ENCODE measurements at regions not wholly inside any gene's neighbourhood (a gene's known extent, or its start where the extent isn't known, plus 50 kb on each side); places are given as distances from the start of the nearest gene placed in this dataset.

- DNase-seq, result no peak
These were observed 164.5 kb downstream of the ZNF608 start for GRCh38 chr5:124581738-124582560.

- DNase-seq, result no peak
These were observed 165.3 kb downstream of the ZNF608 start for GRCh38 chr5:124580925-124581737.

- DNase-seq, result no peak
These were observed 165.9 kb downstream of the ZNF608 start for GRCh38 chr5:124580512-124580911.

GRCh38 chr5:124576848-124577409 lies 169.5 kb downstream of the ZNF608 start:
- no peak for DNase-seq

DNA sequence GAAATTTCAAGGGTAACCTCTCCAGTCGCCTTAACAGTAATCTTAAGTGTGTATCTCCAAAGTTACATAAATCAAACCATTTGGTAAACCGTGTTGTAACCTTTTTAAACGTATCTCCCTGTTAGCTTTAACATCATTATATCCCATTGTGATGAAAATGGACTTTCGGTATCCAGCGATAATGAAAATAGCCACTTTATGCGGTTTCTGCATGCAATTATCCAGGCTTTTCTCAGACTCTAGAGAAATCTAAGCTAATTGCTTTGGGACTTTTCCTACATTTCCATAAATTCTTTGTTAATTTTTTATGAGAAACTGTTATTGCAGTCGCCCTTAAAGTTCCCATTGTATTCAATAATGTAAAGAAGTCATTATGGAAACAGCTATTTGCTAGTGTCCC lies 170.7 kb downstream of the ZNF608 start:
- DNase-seq, result no peak

GRCh38 chr5:124574521-124575436 lies 171.7 kb downstream of the ZNF608 start:
- no peak for DNase-seq

GRCh38 chr5:124572971-124573370 lies 173.5 kb downstream of the ZNF608 start:
- DNase-seq, result no peak

DNA sequence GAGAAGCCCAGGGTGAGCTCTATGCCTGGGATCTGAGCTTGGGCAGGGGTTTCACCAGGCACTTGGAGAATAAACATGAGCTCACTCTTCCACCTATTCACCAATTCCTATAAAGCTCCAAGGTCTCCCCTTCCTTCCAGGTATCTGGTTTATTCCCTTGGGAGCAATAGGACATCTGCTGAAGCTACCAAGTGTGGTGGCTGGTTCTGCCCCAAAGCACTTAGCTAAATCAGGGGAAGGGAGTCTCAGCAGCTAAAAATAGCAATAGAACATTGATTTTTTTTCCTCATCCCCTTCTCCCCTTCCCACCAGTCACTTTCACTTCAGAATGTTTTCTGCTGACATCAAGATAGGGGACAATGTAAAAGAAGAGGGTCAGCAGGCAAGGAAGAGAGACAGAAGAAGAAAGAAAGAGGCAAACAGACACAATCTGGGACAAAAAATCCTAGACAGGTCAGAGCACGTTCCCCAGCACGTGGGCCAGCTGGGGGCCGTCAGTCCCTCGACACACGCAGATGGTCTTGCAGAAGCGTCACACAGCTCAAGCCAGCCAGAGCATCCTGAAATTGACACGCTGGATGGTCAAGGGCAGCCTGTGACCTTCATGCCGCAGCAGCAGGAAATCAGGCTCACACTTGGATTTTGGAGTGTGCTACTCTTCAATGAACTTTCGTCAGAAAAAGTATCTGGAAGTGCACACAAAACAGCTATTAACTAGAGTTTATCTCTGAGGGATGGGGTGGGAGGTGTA lies 176.0 kb downstream of the ZNF608 start:
- DNase-seq, result no peak

DNA sequence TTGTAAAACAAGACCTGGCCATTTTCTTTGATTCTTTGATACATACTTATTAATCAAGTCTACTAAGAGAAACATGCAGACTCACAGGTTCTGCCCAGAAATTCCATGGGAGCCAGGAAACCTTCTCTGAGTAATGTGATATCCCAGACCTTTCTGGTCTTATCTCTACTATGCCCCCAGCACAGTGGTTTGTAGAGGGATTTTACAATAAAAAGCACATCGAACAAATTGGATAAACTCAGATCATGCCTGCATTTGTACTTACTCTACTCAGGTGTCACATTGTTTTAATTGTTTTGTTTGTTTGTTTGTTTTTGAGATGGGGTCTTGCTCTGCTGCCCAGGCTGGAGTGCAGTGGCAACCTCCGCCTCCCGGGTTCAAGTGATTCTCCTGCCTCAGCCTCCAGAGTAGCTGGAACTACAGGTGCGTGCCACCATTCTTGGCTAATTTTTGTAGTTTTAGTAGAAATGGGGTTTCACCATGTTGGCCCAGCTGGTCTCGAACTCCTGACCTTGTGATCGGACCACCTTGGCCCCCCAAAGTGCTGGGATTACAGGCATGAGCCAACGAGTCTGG lies 179.5 kb downstream of the ZNF608 start:
- DNase-seq, result no peak

DNA sequence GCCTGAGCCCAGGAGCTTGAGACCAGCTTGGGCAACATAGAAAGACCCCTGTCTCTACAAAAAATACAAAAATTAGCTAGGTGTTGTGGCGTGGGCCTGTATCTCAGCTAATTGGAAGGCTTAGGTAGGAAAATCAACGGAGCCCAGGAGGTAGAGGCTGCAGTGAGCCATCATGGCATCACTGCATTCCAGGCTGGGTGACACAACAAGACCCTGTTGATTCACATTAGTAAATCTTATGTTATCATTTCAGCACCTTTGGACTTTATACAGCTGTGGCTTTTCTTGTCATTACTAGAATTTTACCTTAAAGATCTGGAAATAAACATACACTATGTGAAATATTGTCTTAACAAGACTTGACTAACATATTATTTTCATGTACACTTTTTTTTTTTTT lies 185.0 kb downstream of the ZNF608 start:
- no peak for DNase-seq

DNA sequence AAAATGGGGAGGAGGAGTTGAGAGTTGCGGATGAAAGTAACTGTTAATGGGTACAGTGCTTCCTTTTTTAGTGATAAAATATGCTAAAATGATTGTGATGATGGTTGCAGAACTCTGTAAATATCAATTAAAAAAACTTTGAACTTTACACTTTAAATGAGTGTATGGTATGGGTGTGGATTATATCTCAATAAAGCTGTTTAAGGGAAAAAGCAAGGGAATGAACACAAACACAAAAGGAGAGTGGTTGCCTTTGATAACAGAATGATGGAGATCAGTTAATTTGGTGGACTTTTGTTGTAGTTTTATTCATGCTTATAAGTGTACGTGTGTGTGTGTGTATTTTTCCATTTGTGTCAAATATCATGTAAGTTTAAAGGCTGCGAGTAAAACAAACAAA lies 186.1 kb downstream of the ZNF608 start:
- DNase-seq, result no peak

DNA sequence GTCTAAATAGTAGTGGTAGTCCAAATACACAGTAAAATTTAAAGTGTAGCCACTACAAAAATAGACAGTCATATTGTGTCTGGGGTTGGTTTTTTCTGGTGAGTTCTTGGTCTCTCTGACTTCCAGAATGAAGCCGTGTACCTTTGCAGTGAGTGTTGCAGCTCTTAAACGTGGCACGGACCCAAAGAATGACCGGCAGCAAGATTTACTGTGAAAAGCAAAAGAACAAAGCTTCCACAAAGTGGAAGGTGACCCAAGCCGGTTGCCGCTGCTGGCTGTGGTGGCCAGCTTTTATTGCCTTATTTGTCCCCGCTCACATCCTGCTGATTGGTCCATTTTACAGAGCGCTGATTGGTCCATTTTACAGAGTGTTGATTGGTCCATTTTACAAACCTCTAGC lies 188.7 kb downstream of the ZNF608 start:
- no peak for DNase-seq

GRCh38 chr5:124554746-124555578 lies 191.5 kb downstream of the ZNF608 start:
- DNase-seq, result no peak

DNA sequence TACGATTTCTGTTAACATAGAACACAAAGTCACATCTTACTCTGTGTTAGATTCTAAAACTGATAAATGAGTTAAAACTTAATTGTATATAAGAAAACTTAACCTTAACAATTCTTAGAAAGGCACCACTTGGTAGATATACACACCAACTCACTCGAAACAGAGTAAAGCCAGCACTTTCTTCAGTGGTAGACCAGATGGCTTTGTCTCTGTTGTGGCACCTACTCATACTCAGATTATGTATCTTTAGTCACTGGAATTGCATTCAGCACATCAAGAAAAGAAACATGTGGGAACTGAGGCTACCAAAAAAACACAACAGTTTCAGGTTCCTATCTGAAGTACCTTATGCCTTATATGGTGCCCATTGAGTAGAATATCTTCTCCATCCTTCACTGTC lies 192.5 kb downstream of the ZNF608 start:
- DNase-seq, result no peak

DNA sequence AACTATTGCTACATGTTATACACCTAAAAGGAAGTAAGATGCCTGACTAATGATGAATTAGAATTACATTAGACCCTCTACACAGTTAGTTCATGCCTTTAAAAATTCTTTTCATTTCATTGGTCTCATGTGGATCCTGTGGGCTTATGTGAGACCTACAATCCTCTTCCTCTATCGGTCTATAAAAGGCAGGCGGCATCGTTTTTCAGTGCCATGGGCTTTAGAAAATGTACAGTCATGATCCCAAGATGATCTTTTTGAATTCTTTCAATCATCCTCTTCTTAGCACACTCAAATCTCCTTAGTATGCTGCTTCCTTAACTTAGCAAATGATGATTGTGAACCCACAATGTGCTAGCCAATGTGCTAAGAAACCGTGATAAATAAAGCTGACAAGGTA lies 193.9 kb downstream of the ZNF608 start:
- no peak for DNase-seq

GRCh38 chr5:124551939-124552279 lies 194.5 kb downstream of the ZNF608 start:
- no peak for DNase-seq

DNA sequence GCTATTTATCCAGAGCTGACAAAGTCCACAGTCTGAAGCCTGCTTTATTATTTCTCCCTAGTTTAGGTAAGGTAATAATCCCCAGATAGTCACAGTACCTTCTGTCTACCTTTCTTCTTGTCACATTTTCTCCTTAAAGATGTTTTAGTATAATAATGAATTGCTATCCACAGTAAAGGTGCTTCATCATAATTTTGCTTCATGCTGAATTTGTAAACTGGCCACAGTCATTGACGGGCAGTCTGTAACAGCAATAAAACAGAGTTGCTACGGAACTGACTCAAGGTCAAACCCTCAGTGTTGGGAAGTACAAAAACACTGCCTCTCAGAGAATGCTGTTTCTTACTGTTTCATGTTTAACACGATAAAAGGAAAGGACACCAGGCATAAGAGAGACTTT lies 195.7 kb downstream of the ZNF608 start:
- DNase-seq, result no peak

DNA sequence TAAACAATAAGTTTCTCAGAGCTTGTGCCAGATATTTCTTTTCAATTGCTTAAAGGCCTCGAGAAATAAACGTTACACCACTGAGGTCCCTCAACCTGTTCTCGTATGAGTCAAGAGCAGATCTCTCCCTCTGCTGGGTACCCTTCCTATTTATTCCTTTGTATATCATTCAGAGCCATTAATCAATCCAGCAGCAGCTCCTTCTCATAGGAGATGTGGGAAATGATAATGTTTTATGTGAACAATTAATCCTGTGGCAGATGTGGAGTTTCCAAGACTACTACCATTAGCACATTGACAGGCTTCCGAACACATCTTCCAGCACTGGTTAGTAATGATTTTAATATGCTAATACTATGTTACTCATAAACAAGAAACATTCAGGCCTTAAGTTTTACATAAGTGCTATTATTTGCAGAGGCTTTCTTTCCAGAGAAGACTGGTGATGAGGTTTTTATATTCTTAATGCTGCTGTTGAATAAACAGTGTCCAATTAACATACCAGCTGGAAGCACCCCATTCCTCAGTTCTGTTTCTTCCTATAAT lies 196.5 kb downstream of the ZNF608 start:
- no peak for DNase-seq

- DNase-seq, result no peak
These were observed 199.8 kb downstream of the ZNF608 start for GRCh38 chr5:124546643-124547042.

GRCh38 chr5:124544366-124545055 lies 201.9 kb downstream of the ZNF608 start:
- no peak for DNase-seq

All from stimulated activated CD8-positive, alpha-beta memory T cell treated with anti-CD3 and anti-CD28 coated beads, Interleukin-4, amount 100 ng/mL, for 48 hours (primary cell).